Frontal cortex (tissue), 3 donors: ENCODE measurements at regions not wholly inside any gene's neighbourhood (a gene's known extent, or its start where the extent isn't known, plus 50 kb on each side); places are given as distances from the start of the nearest gene placed in this dataset.
"Not testable (repeated sequence)": the region's sequence is repeated elsewhere in the genome, so short reads cannot be mapped to it uniquely, and the experiment has no call there.

ENCODE experiments used
- DNase-seq, 2 donors: peaks; one replicate each; pipeline ENCODE4 v3.0.0; 2012; ENCODE audit warnings: low spot score in 2 of 2
- FAIRE-seq: peaks from 2 replicates; lab custom pipeline; 2012; peaks lifted over from hg19 to GRCh38; lab: Jason Lieb, UNC
- donor health status: control.
- donor health status: control.
- donor health status: control.

- not testable (repeated sequence) for FAIRE-seq, DNase-seq
These were observed 146.3 kb downstream of the LAT start for GRCh38 chr16:29130901-29131851.

GRCh38 chr16:29130131-29130711, 145.4 kb downstream of the LAT start:
- not testable (repeated sequence) for FAIRE-seq

GRCh38 chr16:29129458-29130038, 144.7 kb downstream of the LAT start:
- DNase-seq: peak in 1 of 2 donors; percentile 41
- not testable (repeated sequence) for FAIRE-seq

More at GRCh38 chr16:29130131-29130711, 145.4 kb downstream of the LAT start:
- not testable (repeated sequence) for DNase-seq

GRCh38 chr16:29128732-29129457, 144.0 kb downstream of the LAT start:
- not testable (repeated sequence) for DNase-seq, FAIRE-seq

- not testable (repeated sequence) for FAIRE-seq, DNase-seq
These were observed 143.1 kb downstream of the LAT start for GRCh38 chr16:29127806-29128420.

DNA sequence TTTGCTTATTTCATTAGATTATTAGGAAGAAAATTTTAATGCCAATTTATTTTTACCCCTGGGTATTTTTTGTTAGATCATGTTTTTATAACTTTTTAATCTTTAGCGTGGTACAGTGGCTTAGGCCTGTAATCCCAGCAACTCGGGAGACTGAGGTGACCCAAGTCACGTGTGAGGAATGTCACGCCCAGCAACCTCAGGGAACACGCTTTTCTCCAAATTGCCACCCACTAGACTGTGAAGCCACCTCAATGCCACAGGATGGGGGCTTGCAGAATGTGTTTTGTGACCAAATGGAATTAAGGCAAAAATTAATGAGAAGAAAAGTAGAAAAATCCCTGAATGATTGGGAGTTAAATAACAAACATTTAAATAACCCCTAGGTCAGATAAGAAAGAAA, 141.8 kb downstream of the LAT start:
- FAIRE-seq (no peak), DNase-seq (no peak)

- no peak for DNase-seq
- no peak for FAIRE-seq
These were observed 141.2 kb downstream of the LAT start for GRCh38 chr16:29126057-29126494.

GRCh38 chr16:29124828-29125227, 140.0 kb downstream of the LAT start:
- FAIRE-seq (no peak), DNase-seq (no peak)

- FAIRE-seq: not testable (repeated sequence)
These were observed 139.3 kb downstream of the LAT start for GRCh38 chr16:29124162-29124561.

GRCh38 chr16:29120680-29121079, 135.8 kb downstream of the LAT start:
- DNase-seq, FAIRE-seq: not testable (repeated sequence)

More at GRCh38 chr16:29124162-29124561, 139.3 kb downstream of the LAT start:
- not testable (repeated sequence) for DNase-seq

GRCh38 chr16:29118301-29118957, 133.6 kb downstream of the LAT start:
- not testable (repeated sequence) for DNase-seq, FAIRE-seq

GRCh38 chr16:29117631-29118030, 132.8 kb downstream of the LAT start:
- FAIRE-seq (no peak), DNase-seq (no peak)

DNA sequence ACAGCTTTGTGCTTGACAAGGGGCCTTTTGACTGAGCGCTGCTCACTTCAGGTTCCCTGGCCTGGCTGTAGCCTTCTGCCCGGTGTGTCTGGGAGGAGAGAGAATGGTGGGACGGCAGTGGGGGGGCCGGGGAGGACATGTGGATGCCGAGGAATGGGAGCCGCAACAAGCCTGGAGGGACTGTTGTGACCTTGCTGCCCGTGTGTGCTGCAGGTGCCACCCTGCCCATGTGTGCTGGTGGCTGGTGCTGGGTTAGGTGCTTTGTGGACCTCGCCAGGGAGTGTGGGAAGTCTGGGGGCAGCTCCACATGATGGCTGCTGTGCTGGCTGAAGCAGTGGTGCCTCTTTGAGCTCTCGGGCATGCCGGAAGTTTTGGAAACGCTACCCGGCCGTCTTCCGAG, 132.1 kb downstream of the LAT start:
- FAIRE-seq: no peak

GRCh38 chr16:29116207-29116606, 131.4 kb downstream of the LAT start:
- FAIRE-seq, DNase-seq: not testable (repeated sequence)

More for the DNA sequence above, 132.1 kb downstream of the LAT start:
- no peak for DNase-seq

DNA sequence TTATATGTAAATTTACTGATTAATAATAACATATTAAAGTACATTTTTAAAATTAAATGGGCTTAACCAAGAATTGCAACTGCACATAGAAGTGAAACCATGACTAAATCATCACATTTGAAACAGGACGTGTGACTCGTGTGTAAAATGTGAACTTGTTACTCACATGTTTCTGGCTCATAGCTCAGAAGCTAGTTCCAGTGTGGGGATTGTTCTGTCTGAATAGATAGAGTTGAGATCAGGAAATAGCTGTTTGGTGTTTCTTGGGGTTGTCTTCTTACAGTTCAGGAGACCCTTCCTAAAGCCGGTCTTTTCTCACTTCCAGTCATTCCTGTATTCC, 130.9 kb downstream of the LAT start:
- DNase-seq, FAIRE-seq: not testable (repeated sequence)

GRCh38 chr16:29114989-29115801, 130.3 kb downstream of the LAT start:
- FAIRE-seq: not testable (repeated sequence)
- DNase-seq: peak in 1 of 2 donors; percentile 43

DNA sequence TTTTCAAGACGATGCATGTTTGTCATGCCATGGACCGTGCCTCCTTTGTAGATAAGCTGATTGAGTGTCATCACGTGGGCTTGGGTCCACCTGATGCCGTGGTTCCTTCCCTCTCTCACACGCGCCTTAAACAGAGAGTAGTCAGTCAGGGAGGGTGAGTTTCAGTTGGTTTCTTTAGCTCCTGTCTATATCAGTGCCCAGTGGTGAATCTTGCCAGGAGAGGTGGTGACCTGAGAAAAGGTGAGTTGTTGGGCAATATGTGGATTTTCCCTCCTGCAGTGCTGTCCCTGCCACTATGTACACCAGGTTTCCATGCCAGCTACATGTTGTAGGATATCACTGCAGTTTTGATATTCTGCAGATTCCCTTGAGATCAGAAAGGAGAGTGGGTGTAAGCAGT, 129.7 kb downstream of the LAT start:
- no peak for FAIRE-seq
- no peak for DNase-seq

- not testable (repeated sequence) for FAIRE-seq, DNase-seq
These were observed 128.6 kb downstream of the LAT start for GRCh38 chr16:29113446-29113845.
